MM.1S (cell line): ENCODE measurements at regions not wholly inside any gene's neighbourhood (a gene's known extent, or its start where the extent isn't known, plus 50 kb on each side); places are given as distances from the start of the nearest gene placed in this dataset.

Source experiments
- DNase-seq: peaks from one replicate; pipeline ENCODE4 v3.0.0-alpha.2; 2015
- H2AFZ ChIP-seq: fragments of 300-600 bp; sonication (generic); 2 replicates; pipeline ENCODE4 v1.6.0; 2016; ENCODE audit warnings: antibody characterized with exemption, low read length
- H3F3A ChIP-seq: fragments of 300-600 bp; sonication (generic); 2 replicates; pipeline ENCODE4 v1.6.1; 2016; ENCODE audit warnings: mild to moderate bottlenecking, antibody characterized with exemption, low read length, moderate library complexity, mixed read lengths; ENCODE audit not compliant: insufficient read depth
- H3K27ac ChIP-seq: fragments of 300-600 bp; sonication (generic); 2 replicates; pipeline ENCODE4 v1.5.1; 2016; ENCODE audit warnings: mild to moderate bottlenecking, low read length
- H3K27me3 ChIP-seq: fragments of 300-600 bp; sonication (generic); replicated peaks from 2 replicates; pipeline ENCODE4 v1.6.0; 2016; ENCODE audit warnings: low read length; ENCODE audit not compliant: insufficient read depth
- H3K36me3 ChIP-seq: fragments of 300-600 bp; sonication (generic); replicated peaks from 2 replicates; pipeline ENCODE4 v1.6.1; 2016; ENCODE audit warnings: mild to moderate bottlenecking, low read length, mixed read lengths; ENCODE audit not compliant: insufficient read depth
- H3K4me1 ChIP-seq: fragments of 300-600 bp; sonication (generic); 2 replicates; pipeline ENCODE4 v1.6.1; 2016; ENCODE audit warnings: low read length, mixed read lengths
- H3K4me2 ChIP-seq: fragments of 300-600 bp; sonication (generic); 2 replicates; pipeline ENCODE4 v1.6.0; 2016; ENCODE audit warnings: low read depth, low read length
- H3K4me3 ChIP-seq: fragments of 300-600 bp; sonication (generic); 2 replicates; pipeline ENCODE4 v1.5.1; 2016; ENCODE audit warnings: low read length, mixed read lengths
- H3K79me2 ChIP-seq: fragments of 300-600 bp; sonication (generic); 2 replicates; pipeline ENCODE4 v1.6.1; 2016; ENCODE audit warnings: mixed run types, low read length, mixed read lengths
- H3K9ac ChIP-seq: fragments of 300-600 bp; sonication (generic); 2 replicates; pipeline ENCODE4 v1.6.1; 2016; ENCODE audit warnings: low read length, mixed read lengths
- H3K9me2 ChIP-seq: fragments of 300-600 bp; sonication (generic); replicated peaks from 2 replicates; pipeline ENCODE4 v1.6.1; 2016; ENCODE audit warnings: mild to moderate bottlenecking, low read length, mixed read lengths; ENCODE audit not compliant: insufficient read depth
- H3K9me3 ChIP-seq: fragments of 300-600 bp; sonication (generic); replicated peaks from 2 replicates; pipeline ENCODE4 v1.6.1; 2016; ENCODE audit warnings: mild to moderate bottlenecking, low read length, mixed read lengths; ENCODE audit not compliant: insufficient read depth
- H4K20me1 ChIP-seq: fragments of 300-600 bp; sonication (generic); 2 replicates; pipeline ENCODE4 v1.6.1; 2016; ENCODE audit warnings: mild to moderate bottlenecking, low read length, moderate library complexity, mixed read lengths; ENCODE audit not compliant: insufficient read depth
- EZH2 ChIP-seq: fragments of 300-600 bp; sonication (generic); optimal IDR thresholded peaks from 2 replicates; pipeline ENCODE3; 2017; ENCODE audit warnings: low read depth, mild to moderate bottlenecking, antibody characterized with exemption, low read length, mixed read lengths
- EZH2phosphoT487 ChIP-seq: fragments of 300-600 bp; sonication (generic); IDR thresholded peaks from 2 replicates; pipeline ENCODE4 v1.6.1; 2018; ENCODE audit warnings: antibody characterized with exemption, low read length
- TF ChIP-seq, protein P1 (sequence below): fragments of 300-600 bp; sonication (generic); IDR thresholded peaks from 2 replicates; pipeline ENCODE4 v1.5.1; 2016; ENCODE audit warnings: antibody characterized with exemption, low read length, mixed read lengths

GRCh38 chr12:47377414-47378221 lies 297.9 kb upstream of the AMIGO2 start:
- DNase-seq, result no peak
- Histone ChIP-seq H3F3A (no peaks in the 10 kb centered on the region), H3K9ac (no peak overlapping the region), H4K20me1 (no peaks in the 10 kb centered on the region), H3K9me2 (no peaks in the 10 kb centered on the region), H3K9me3 (no peaks in the 10 kb centered on the region), H3K79me2 (no peaks in the 10 kb centered on the region), H2AFZ (no peak overlapping the region), H3K4me1 (no peaks in the 10 kb centered on the region), H3K27ac (no peak overlapping the region), H3K4me2 (no peak overlapping the region), H3K36me3 (no peaks in the 10 kb centered on the region), H3K4me3 (no peak overlapping the region), H3K27me3 (no peaks in the 10 kb centered on the region)
- TF ChIP-seq, protein P1, sequence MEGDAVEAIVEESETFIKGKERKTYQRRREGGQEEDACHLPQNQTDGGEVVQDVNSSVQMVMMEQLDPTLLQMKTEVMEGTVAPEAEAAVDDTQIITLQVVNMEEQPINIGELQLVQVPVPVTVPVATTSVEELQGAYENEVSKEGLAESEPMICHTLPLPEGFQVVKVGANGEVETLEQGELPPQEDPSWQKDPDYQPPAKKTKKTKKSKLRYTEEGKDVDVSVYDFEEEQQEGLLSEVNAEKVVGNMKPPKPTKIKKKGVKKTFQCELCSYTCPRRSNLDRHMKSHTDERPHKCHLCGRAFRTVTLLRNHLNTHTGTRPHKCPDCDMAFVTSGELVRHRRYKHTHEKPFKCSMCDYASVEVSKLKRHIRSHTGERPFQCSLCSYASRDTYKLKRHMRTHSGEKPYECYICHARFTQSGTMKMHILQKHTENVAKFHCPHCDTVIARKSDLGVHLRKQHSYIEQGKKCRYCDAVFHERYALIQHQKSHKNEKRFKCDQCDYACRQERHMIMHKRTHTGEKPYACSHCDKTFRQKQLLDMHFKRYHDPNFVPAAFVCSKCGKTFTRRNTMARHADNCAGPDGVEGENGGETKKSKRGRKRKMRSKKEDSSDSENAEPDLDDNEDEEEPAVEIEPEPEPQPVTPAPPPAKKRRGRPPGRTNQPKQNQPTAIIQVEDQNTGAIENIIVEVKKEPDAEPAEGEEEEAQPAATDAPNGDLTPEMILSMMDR, result no peak
- TF ChIP-seq EZH2, result no peak
- TF ChIP-seq EZH2phosphoT487, result no peak

GRCh38 chr12:47376927-47377326 lies 297.2 kb upstream of the AMIGO2 start:
- H2AFZ ChIP-seq, result no peak overlapping the region
- no peak for TF ChIP-seq EZH2
- no peak for TF ChIP-seq EZH2phosphoT487
- TF ChIP-seq, protein P1, result no peak
- H3K27me3 ChIP-seq, result no peaks in the 10 kb centered on the region
- H3F3A ChIP-seq, result no peaks in the 10 kb centered on the region
- H3K79me2 ChIP-seq, result no peaks in the 10 kb centered on the region
- no peaks in the 10 kb centered on the region for H3K4me1 ChIP-seq
- no peak overlapping the region for H3K9ac ChIP-seq
- no peak overlapping the region for H3K4me3 ChIP-seq
- H3K27ac ChIP-seq, result no peak overlapping the region
- no peaks in the 10 kb centered on the region for H3K36me3 ChIP-seq
- no peaks in the 10 kb centered on the region for H3K9me3 ChIP-seq
- H3K9me2 ChIP-seq, result no peaks in the 10 kb centered on the region
- no peak overlapping the region for H3K4me2 ChIP-seq
- H4K20me1 ChIP-seq, result no peaks in the 10 kb centered on the region
- no peak for DNase-seq

DNA sequence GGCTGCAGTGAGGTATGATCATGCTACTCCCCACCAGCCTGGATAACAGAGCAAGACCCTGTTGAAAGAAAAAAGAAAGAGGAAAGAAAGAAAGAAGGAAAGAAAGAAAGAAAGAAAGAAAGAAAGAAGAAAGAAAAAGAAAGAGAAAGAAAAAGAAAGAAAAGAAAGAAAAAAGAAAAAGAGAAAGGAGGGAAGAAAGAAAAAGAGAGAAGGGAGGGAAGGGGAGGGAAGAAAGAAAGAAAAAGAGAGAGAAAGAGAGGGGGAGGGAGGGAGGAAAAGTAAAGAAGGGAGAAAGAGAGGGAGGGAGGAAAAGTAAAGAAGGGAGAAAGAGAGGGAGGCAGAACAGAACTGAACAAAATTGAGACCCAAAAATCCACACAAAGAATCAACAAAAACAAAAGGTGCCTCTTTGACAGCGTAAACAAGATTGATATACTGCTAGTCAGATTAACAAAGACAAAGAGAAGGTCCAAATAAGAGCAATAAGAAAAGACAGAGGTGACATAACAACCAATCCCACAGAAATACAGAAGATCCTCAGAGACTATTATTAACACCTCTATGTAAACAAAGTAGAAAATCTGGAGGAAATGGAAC lies 293.9 kb upstream of the AMIGO2 start:
- Histone ChIP-seq H3K9ac (no peak overlapping the region), H3K36me3 (no peaks in the 10 kb centered on the region), H3K4me3 (no peak overlapping the region), H4K20me1 (no peaks in the 10 kb centered on the region), H3K27ac (no peak overlapping the region), H3K9me2 (no peaks in the 10 kb centered on the region), H3K4me2 (no peak overlapping the region), H3K27me3 (no peaks in the 10 kb centered on the region), H3K4me1 (no peaks in the 10 kb centered on the region), H3K9me3 (no peaks in the 10 kb centered on the region), H3K79me2 (no peaks in the 10 kb centered on the region), H2AFZ (no peak overlapping the region), H3F3A (no peaks in the 10 kb centered on the region)
- no peak for DNase-seq
- no peak for TF ChIP-seq EZH2
- TF ChIP-seq, protein P1, result no peak
- TF ChIP-seq EZH2phosphoT487, result no peak
